Astrocyte of the cerebellum (primary cell): ENCODE measurements at regions not wholly inside any gene's neighbourhood (a gene's known extent, or its start where the extent isn't known, plus 50 kb on each side); places are given as distances from the start of the nearest gene placed in this dataset.

Experiments used
- DNase-seq: peaks from one replicate; pipeline ENCODE4 v3.0.0-alpha.2; 2011; ENCODE audit warnings: low read depth
- H3K4me3 ChIP-seq: 2 replicates; pipeline ENCODE4 v1.5.1; 2011; ENCODE audit warnings: mild to moderate bottlenecking, low read depth, low read length, moderate library complexity
- CTCF ChIP-seq: IDR thresholded peaks from 2 replicates; pipeline ENCODE4 v1.5.1; 2012; ENCODE audit warnings: low read length, low read depth, moderate library complexity, mild to moderate bottlenecking; ENCODE audit errors: missing control alignments
- in situ Hi-C: cut with HindIII; loops from 2 replicates; pipeline ENCODE4 v1.10.0; 2017; ENCODE audit warnings: low sequenced_read_pairs

- in situ Hi-C loops = no loop called here
- TF ChIP-seq CTCF = no peak
- no peak overlapping the region for H3K4me3 ChIP-seq
- DNase-seq = no peak
Observed at GRCh38 chr10:56063642-56064041, 297.4 kb downstream of the ZWINT start.

GRCh38 chr10:56057860-56058259 lies 303.2 kb downstream of the ZWINT start:
- no peak overlapping the region for H3K4me3 ChIP-seq
- in situ Hi-C loops = no loop called here

GRCh38 chr10:56035489-56035888 lies 325.6 kb downstream of the ZWINT start:
- no peak for TF ChIP-seq CTCF
- in situ Hi-C loops = no loop called here
- H3K4me3 ChIP-seq = no peak overlapping the region
- no peak for DNase-seq

More at GRCh38 chr10:56057860-56058259, 303.2 kb downstream of the ZWINT start:
- DNase-seq = no peak
- no peak for TF ChIP-seq CTCF

- no peak overlapping the region for H3K4me3 ChIP-seq
- in situ Hi-C loops = no loop called here
- TF ChIP-seq CTCF = no peak
- DNase-seq = no peak
Observed at GRCh38 chr10:56028298-56029132, 332.5 kb downstream of the ZWINT start.

GRCh38 chr10:56012101-56012500 lies 349.0 kb downstream of the ZWINT start:
- no peak for TF ChIP-seq CTCF
- in situ Hi-C loops = no loop called here
- DNase-seq = no peak
- no peak overlapping the region for H3K4me3 ChIP-seq

- no peak for TF ChIP-seq CTCF
- no peak for DNase-seq
- no peak overlapping the region for H3K4me3 ChIP-seq
- in situ Hi-C loops = no loop called here
Observed at GRCh38 chr10:56003555-56003954, 357.5 kb downstream of the ZWINT start.

- no peak overlapping the region for H3K4me3 ChIP-seq
- no peak for TF ChIP-seq CTCF
- no peak for DNase-seq
- in situ Hi-C loops = no loop called here
Observed at GRCh38 chr10:55989188-55989587, 371.9 kb downstream of the ZWINT start.
